ENCODE measurements at regions not wholly inside any gene's neighbourhood (a gene's known extent, or its start where the extent isn't known, plus 50 kb on each side); places are given as distances from the start of the nearest gene placed in this dataset.

- no TSS peak for BruUV-seq (replicated peaks)
- no peak overlapping the region for H3K4me2 ChIP-seq (ENCODE audit: insufficient read depth, low read length)
- DNase-seq (ENCODE audit: extremely low read depth in 1 of 4, low spot score in 3 of 4) (no peak), FAIRE-seq (no peak), ATAC-seq (no peak)
- POLR2A ChIA-PET: no interaction called here
- H3K27me3 ChIP-seq (ENCODE audit: control insufficient read depth in 2 of 2, insufficient read depth in 2 of 2, low read length in 2 of 2): no peaks in the 10 kb centered on the region
- no peak overlapping the region for H3K9ac ChIP-seq (ENCODE audit: insufficient read depth in 1 of 2, low read depth in 2 of 2, low read length in 2 of 2)
- H3K9me3 ChIP-seq (replicated peaks; ENCODE audit: control insufficient read depth, insufficient read depth, low read depth, low read length): no peaks in the 10 kb centered on the region; the same call in 1 of the 2 replicates
- CTCF ChIA-PET (ENCODE audit: low intra/inter-chr PET ratio): no interaction called here
- no peaks in the 10 kb centered on the region for H3K79me2 ChIP-seq (ENCODE audit: control insufficient read depth, insufficient read depth, low read length)
- no peaks in the 10 kb centered on the region for H3K36me3 ChIP-seq (ENCODE audit: control insufficient read depth, insufficient read depth, low read length)
- TF ChIP-seq BRF1 (IDR thresholded peaks at IDR 0.05; ENCODE audit: borderline replicate concordance, extremely low read depth, insufficient read length): no peak
- TF ChIP-seq NELFE (IDR thresholded peaks at IDR 0.05; ENCODE audit: insufficient read depth, insufficient read length): no peak
- TF ChIP-seq PHB2 (IDR thresholded peaks at IDR 0.05; ENCODE audit: low read depth): no peak
- no peak for TF ChIP-seq HSF4 (CRISPR knock-in tag; IDR thresholded peaks at IDR 0.05; ENCODE audit: borderline replicate concordance)
- TF ChIP-seq, protein P1, sequence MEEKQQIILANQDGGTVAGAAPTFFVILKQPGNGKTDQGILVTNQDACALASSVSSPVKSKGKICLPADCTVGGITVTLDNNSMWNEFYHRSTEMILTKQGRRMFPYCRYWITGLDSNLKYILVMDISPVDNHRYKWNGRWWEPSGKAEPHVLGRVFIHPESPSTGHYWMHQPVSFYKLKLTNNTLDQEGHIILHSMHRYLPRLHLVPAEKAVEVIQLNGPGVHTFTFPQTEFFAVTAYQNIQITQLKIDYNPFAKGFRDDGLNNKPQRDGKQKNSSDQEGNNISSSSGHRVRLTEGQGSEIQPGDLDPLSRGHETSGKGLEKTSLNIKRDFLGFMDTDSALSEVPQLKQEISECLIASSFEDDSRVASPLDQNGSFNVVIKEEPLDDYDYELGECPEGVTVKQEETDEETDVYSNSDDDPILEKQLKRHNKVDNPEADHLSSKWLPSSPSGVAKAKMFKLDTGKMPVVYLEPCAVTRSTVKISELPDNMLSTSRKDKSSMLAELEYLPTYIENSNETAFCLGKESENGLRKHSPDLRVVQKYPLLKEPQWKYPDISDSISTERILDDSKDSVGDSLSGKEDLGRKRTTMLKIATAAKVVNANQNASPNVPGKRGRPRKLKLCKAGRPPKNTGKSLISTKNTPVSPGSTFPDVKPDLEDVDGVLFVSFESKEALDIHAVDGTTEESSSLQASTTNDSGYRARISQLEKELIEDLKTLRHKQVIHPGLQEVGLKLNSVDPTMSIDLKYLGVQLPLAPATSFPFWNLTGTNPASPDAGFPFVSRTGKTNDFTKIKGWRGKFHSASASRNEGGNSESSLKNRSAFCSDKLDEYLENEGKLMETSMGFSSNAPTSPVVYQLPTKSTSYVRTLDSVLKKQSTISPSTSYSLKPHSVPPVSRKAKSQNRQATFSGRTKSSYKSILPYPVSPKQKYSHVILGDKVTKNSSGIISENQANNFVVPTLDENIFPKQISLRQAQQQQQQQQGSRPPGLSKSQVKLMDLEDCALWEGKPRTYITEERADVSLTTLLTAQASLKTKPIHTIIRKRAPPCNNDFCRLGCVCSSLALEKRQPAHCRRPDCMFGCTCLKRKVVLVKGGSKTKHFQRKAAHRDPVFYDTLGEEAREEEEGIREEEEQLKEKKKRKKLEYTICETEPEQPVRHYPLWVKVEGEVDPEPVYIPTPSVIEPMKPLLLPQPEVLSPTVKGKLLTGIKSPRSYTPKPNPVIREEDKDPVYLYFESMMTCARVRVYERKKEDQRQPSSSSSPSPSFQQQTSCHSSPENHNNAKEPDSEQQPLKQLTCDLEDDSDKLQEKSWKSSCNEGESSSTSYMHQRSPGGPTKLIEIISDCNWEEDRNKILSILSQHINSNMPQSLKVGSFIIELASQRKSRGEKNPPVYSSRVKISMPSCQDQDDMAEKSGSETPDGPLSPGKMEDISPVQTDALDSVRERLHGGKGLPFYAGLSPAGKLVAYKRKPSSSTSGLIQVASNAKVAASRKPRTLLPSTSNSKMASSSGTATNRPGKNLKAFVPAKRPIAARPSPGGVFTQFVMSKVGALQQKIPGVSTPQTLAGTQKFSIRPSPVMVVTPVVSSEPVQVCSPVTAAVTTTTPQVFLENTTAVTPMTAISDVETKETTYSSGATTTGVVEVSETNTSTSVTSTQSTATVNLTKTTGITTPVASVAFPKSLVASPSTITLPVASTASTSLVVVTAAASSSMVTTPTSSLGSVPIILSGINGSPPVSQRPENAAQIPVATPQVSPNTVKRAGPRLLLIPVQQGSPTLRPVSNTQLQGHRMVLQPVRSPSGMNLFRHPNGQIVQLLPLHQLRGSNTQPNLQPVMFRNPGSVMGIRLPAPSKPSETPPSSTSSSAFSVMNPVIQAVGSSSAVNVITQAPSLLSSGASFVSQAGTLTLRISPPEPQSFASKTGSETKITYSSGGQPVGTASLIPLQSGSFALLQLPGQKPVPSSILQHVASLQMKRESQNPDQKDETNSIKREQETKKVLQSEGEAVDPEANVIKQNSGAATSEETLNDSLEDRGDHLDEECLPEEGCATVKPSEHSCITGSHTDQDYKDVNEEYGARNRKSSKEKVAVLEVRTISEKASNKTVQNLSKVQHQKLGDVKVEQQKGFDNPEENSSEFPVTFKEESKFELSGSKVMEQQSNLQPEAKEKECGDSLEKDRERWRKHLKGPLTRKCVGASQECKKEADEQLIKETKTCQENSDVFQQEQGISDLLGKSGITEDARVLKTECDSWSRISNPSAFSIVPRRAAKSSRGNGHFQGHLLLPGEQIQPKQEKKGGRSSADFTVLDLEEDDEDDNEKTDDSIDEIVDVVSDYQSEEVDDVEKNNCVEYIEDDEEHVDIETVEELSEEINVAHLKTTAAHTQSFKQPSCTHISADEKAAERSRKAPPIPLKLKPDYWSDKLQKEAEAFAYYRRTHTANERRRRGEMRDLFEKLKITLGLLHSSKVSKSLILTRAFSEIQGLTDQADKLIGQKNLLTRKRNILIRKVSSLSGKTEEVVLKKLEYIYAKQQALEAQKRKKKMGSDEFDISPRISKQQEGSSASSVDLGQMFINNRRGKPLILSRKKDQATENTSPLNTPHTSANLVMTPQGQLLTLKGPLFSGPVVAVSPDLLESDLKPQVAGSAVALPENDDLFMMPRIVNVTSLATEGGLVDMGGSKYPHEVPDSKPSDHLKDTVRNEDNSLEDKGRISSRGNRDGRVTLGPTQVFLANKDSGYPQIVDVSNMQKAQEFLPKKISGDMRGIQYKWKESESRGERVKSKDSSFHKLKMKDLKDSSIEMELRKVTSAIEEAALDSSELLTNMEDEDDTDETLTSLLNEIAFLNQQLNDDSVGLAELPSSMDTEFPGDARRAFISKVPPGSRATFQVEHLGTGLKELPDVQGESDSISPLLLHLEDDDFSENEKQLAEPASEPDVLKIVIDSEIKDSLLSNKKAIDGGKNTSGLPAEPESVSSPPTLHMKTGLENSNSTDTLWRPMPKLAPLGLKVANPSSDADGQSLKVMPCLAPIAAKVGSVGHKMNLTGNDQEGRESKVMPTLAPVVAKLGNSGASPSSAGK (IDR thresholded peaks at IDR 0.05): no peak
- TF ChIP-seq ZNF277 (CRISPR knock-in tag; IDR thresholded peaks at IDR 0.05; ENCODE audit: borderline replicate concordance): no peak
- no peak for TF ChIP-seq IRF9 (tag; IDR thresholded peaks at IDR 0.05)
- 0% methylated on average over 1 of the region's 1 CpG for WGBS (ENCODE audit: insufficient coverage, low coverage, missing lambda C conversion rate)
- H3K4me3 ChIP-seq: no peak overlapping the region
- in situ Hi-C loops (cut with MboI) (no loop called here), intact Hi-C loops (cut with micrococcal nuclease) (no loop called here)
- no peaks in the 10 kb centered on the region for H4K20me1 ChIP-seq (replicated peaks; ENCODE audit: control insufficient read depth, insufficient read depth, low read length)
- no peak overlapping the region for H3K27ac ChIP-seq (ENCODE audit: extremely low read depth, low read depth, low read length)
- H3K4me1 ChIP-seq (replicated peaks in 1 of 2; ENCODE audit: control insufficient read depth in 2 of 2, insufficient read depth in 2 of 2, low read length in 2 of 2): no peaks in the 10 kb centered on the region
- no peak overlapping the region for H2AFZ ChIP-seq (ENCODE audit: low read depth, low read length)
- no peaks in the 10 kb centered on the region for H3K9me1 ChIP-seq (ENCODE audit: control insufficient read depth, insufficient read depth, low read length)
Measured at GRCh38 chr3:26141296-26141695, 351.4 kb downstream of the OXSM start.

All from K562 (cell line).